NB4 (cell line): ENCODE measurements at regions not wholly inside any gene's neighbourhood (a gene's known extent, or its start where the extent isn't known, plus 50 kb on each side); places are given as distances from the start of the nearest gene placed in this dataset.

Experiments used
- DNase-seq: peaks from one replicate; pipeline ENCODE4 v3.0.0; 2010; ENCODE audit warnings: low read depth
- H3K4me3 ChIP-seq: one replicate; pipeline ENCODE4 v1.5.1; 2011; ENCODE audit warnings: mild to moderate bottlenecking, low read depth, low read length, moderate library complexity
- MYC ChIP-seq: IDR thresholded peaks from 2 replicates; pipeline ENCODE4 v1.6.1; 2011; ENCODE audit warnings: low read depth, low read length
- POLR2A ChIP-seq: IDR thresholded peaks from 2 replicates; pipeline ENCODE4 v1.6.1; 2011; ENCODE audit warnings: mild to moderate bottlenecking; ENCODE audit not compliant: insufficient read length; ENCODE audit errors: extremely low read depth
- TF ChIP-seq, protein P1 (sequence below): IDR thresholded peaks from 2 replicates; pipeline ENCODE4 v1.6.1; 2011; ENCODE audit warnings: low read depth, low read length
- TF ChIP-seq, protein P2 (sequence below): IDR thresholded peaks from one replicate; pipeline ENCODE4 v1.5.1; 2012; ENCODE audit warnings: low read depth, low read length

DNA sequence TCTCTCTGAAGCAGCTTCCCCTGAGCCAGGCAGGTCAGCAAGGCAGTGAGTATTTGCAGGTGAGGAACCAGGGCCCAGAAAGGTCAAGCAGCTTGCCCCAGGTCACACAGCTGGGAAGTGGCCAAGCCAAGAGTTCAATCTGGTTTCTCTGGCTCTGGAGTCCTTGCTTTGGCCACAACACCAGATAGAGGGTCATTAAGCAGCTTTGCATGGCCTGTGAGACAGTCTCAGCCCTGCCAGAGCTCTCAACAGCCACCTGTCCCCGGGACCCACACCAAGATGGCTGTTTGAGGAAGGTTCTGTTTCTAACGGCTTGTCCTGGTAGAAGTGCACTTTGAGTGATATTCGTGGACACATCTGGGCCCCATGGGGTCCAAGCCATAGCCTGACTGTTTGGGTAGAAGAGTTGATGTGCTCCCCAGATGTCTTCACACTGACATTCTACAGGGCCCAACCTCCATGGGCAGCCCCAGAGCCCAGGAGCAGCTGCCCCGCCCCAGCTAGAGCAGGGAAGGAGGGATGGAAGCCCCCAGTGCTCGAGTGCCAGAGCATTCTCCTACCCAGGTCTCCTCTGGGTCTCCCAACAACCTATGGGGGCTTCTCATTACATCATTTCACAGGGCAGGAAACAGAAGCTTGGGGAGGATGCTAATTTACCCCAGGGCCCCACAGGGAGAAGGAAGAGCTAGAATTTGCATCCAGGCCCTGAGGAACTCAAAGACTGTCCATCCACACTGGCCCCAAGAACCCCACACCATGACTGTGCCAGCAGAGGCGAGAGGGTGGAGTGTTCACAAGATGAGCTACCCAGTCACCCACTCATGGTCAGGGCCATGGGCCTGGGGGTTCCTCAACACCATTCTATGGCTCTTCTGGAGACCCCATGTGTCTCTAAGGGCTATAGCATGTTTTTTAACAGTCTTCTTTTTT is 107.3 kb upstream of the CDH5 start:
- H3K4me3 ChIP-seq: no peak overlapping the region
- TF ChIP-seq, protein P1, sequence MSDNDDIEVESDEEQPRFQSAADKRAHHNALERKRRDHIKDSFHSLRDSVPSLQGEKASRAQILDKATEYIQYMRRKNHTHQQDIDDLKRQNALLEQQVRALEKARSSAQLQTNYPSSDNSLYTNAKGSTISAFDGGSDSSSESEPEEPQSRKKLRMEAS: no peak
- TF ChIP-seq POLR2A (no peak), MYC (no peak)
- TF ChIP-seq, protein P2, sequence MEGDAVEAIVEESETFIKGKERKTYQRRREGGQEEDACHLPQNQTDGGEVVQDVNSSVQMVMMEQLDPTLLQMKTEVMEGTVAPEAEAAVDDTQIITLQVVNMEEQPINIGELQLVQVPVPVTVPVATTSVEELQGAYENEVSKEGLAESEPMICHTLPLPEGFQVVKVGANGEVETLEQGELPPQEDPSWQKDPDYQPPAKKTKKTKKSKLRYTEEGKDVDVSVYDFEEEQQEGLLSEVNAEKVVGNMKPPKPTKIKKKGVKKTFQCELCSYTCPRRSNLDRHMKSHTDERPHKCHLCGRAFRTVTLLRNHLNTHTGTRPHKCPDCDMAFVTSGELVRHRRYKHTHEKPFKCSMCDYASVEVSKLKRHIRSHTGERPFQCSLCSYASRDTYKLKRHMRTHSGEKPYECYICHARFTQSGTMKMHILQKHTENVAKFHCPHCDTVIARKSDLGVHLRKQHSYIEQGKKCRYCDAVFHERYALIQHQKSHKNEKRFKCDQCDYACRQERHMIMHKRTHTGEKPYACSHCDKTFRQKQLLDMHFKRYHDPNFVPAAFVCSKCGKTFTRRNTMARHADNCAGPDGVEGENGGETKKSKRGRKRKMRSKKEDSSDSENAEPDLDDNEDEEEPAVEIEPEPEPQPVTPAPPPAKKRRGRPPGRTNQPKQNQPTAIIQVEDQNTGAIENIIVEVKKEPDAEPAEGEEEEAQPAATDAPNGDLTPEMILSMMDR: no peak
- no peak for DNase-seq

DNA sequence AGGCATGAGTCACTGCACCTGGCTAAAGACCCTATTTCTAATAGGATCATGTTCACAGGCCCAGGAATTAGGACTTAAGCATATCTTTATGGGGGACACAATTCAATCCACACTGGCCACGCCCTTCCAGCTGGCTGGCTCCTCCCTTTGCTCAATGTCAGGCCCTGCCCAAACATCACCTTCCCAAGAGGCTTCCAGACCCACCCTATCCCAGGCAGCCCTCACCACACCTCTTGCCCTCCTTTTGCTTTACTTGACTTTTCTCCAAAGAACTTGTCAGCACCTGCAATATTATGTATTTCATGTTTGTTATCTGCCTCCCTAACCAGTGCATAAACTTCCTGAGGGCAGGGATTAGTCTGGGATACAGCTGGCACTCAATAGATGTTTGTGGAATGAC is 109.6 kb upstream of the CDH5 start:
- DNase-seq: no peak
- TF ChIP-seq POLR2A (no peak), MYC (no peak)
- TF ChIP-seq, protein P2: no peak
- TF ChIP-seq, protein P1: no peak
- H3K4me3 ChIP-seq: no peak overlapping the region

DNA sequence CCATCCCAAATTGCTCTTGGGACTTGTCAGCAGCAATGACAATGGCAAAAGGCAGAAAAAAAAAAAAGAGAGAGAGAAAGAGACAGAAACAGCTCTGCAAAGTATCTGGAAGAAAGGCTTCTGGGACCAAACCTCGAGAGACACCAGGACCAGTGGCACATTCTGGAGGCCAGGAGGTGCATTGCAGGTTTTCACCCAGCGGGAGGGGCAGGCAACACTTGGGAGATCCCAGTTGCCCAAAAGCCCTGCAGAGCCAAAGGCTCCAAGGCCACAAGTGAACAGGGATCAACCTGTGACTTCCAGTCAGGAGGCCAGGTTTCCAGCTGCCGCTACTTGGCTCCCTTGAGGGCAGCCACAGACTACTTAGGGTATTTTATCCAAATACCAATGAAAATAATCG is 110.8 kb upstream of the CDH5 start:
- DNase-seq: no peak
- H3K4me3 ChIP-seq: no peak overlapping the region
- TF ChIP-seq, protein P1: no peak
- no peak for TF ChIP-seq MYC
- no peak for TF ChIP-seq POLR2A
- TF ChIP-seq, protein P2: no peak

DNA sequence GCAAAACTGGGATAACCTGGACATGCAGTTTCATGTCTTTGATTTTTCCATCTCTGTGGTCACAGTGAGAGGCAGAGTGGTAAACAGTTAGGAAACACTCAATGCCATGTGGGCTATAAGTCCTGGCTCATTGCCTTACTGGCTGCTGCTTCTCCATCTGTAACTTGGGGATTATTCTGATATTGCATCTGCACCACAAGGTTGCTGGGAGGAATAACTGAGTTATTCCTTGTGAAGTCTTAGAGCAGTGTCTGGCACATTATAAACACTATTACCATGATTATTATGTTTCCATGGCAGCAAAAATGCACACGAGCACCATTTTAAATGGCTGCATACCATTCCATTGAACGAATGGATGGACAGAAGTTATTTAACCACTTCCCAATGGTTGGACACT is 111.7 kb upstream of the CDH5 start:
- TF ChIP-seq MYC: no peak
- TF ChIP-seq, protein P2: no peak
- no peak for TF ChIP-seq POLR2A
- TF ChIP-seq, protein P1: no peak
- H3K4me3 ChIP-seq: no peak overlapping the region
- DNase-seq: no peak

DNA sequence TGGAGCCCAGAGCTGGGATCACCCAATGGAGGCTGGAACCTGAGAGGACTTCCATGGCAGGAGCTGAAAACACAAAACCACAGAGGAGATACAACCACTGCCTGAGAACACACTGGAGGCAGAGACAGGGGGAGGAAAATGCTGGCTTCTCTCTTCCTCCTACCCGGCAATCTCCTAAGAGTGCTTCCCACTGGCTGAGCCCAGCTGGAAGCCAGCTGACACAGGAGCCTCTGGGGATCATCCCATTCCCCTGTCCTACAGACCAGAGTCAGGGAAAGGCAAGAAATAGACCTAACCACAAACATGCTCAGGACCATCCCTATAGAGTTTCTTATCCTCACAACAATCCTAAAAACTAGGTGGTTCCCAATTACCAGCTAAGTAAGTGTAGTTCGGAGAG is 112.4 kb upstream of the CDH5 start:
- H3K4me3 ChIP-seq: no peak overlapping the region
- DNase-seq: no peak
- TF ChIP-seq, protein P1: no peak
- no peak for TF ChIP-seq POLR2A
- TF ChIP-seq, protein P2: no peak
- TF ChIP-seq MYC: no peak
